ENCODE measurements at regions not wholly inside any gene's neighbourhood (a gene's known extent, or its start where the extent isn't known, plus 50 kb on each side); places are given as distances from the start of the nearest gene placed in this dataset.

- Histone ChIP-seq H2BK15ac (ENCODE audit: low read depth, low read length) (no peak overlapping the region), H4K5ac (ENCODE audit: insufficient read length, low read depth, low read length) (no peak overlapping the region), H2BK120ac (ENCODE audit: low read depth, low read length, poor library complexity, severe bottlenecking) (no peak overlapping the region), H2BK20ac (ENCODE audit: low read depth, low read length, poor library complexity, severe bottlenecking) (no peak overlapping the region), H3K18ac (ENCODE audit: insufficient read length, low read depth, low read length) (no peak overlapping the region), H3K56ac (ENCODE audit: insufficient read length, low read depth, low read length) (no peak overlapping the region), H3K23ac (ENCODE audit: insufficient read length, low read depth, low read length) (no peak overlapping the region), H3K4me1 (ENCODE audit: insufficient read depth, low read length) (no peaks in the 10 kb centered on the region), H2AFZ (ENCODE audit: low read length) (no peak overlapping the region), H3K27ac (ENCODE audit: insufficient read length, low read depth, low read length) (no peak overlapping the region), H3K27me3 (ENCODE audit: insufficient read depth, low read length) (no peaks in the 10 kb centered on the region), H4K8ac (replicated peaks; ENCODE audit: insufficient read length, low read depth, low read length) (no peak overlapping the region), H2BK12ac (ENCODE audit: insufficient read length, low read depth, low read length) (no peak overlapping the region), H2AK5ac (ENCODE audit: insufficient read length, low read length) (no peak overlapping the region), H3K79me1 (ENCODE audit: insufficient read depth, low read depth, low read length, poor library complexity, severe bottlenecking) (no peaks in the 10 kb centered on the region), H3K23me2 (ENCODE audit: insufficient read length, low read depth, low read length, poor library complexity, severe bottlenecking) (no peaks in the 10 kb centered on the region), H4K20me1 (ENCODE audit: control insufficient read depth, insufficient read depth, insufficient read length) (no peaks in the 10 kb centered on the region), H3K9ac (ENCODE audit: extremely low read depth, insufficient read length, low read length) (no peak overlapping the region), H3K14ac (ENCODE audit: insufficient read depth, low read length) (no peak overlapping the region), H3K9me3 (ENCODE audit: control insufficient read depth, low read depth, low read length) (no peaks in the 10 kb centered on the region), H3K4ac (ENCODE audit: low read depth, low read length) (no peak overlapping the region), H3K4me2 (ENCODE audit: insufficient read depth, insufficient read length, low read length) (no peak overlapping the region), H3K79me2 (ENCODE audit: insufficient read depth, low read length) (no peaks in the 10 kb centered on the region), H2BK5ac (ENCODE audit: insufficient read length, low read length) (no peak overlapping the region), H3T11ph (ENCODE audit: low read length) (no peak overlapping the region), H4K91ac (ENCODE audit: insufficient read length, low read depth, low read length) (no peak overlapping the region)
- H3K27me3 Mint-ChIP-seq (ENCODE audit: low read depth): no peaks in the 10 kb centered on the region; the same call in 1 of the 2 replicates
- WGBS (ENCODE audit: extremely low coverage, insufficient read length, low lambda C conversion rate): no CpG with 5 or more reads among the region's 5 CpGs
- DNase-seq: no peak
- TF ChIP-seq CTCF (conservative IDR thresholded peaks at IDR 0.05): no peak
- H3K27ac Mint-ChIP-seq: no peak overlapping the region
- H3K36me3 Mint-ChIP-seq (ENCODE audit: insufficient read depth in 1 of 3, low read depth in 3 of 3): peaks cover 0 to under 1% (median 0%) of the 10 kb centered on the region in 3 experiments; a peak in 1 of 7 replicates
- H3K4me1 Mint-ChIP-seq: no peaks in the 10 kb centered on the region
- H3K9me3 Mint-ChIP-seq: peaks cover 56 to 62% of the 10 kb centered on the region in 2 experiments
- H3K4me3 Mint-ChIP-seq: no peak overlapping the region
Measured at GRCh38 chrX:38919853-38920528, 118.7 kb downstream of the MID1IP1 start.

Data from H9 (cell line).